Neural cell (in vitro differentiated cells): ENCODE measurements at regions not wholly inside any gene's neighbourhood (a gene's known extent, or its start where the extent isn't known, plus 50 kb on each side); places are given as distances from the start of the nearest gene placed in this dataset.

Source experiments
- H2AFZ ChIP-seq: fragments of 200-600, 300-800 bp; sonication (generic), shearing (Covaris generic); 2 replicates; pipeline ENCODE4 v1.6.0; 2014; ENCODE audit warnings: low read depth, mild to moderate bottlenecking, antibody characterized with exemption, low read length, moderate library complexity
- H3F3A ChIP-seq: fragments of 200-600 bp; shearing (Covaris generic); 2 replicates; pipeline ENCODE4 v1.6.1; 2016; ENCODE audit warnings: mild to moderate bottlenecking, moderate library complexity, mixed read lengths, antibody characterized with exemption, low read length; ENCODE audit not compliant: insufficient read depth, poor library complexity, severe bottlenecking
- H3K27ac ChIP-seq: fragments of 200-600, 300-800 bp; sonication (generic), shearing (Covaris generic); 2 replicates; pipeline ENCODE4 v1.5.1; 2014; ENCODE audit warnings: mild to moderate bottlenecking, low read length, moderate library complexity
- H3K27me3 ChIP-seq: fragments of 300-800, 200-600 bp; sonication (generic), shearing (Covaris generic); 2 replicates; pipeline ENCODE4 v1.6.0; 2014; ENCODE audit warnings: mild to moderate bottlenecking, low read depth, low read length, moderate library complexity; ENCODE audit not compliant: insufficient read depth
- H3K36me3 ChIP-seq: fragments of 300-800, 200-600 bp; sonication (generic), shearing (Covaris generic); 2 replicates; pipeline ENCODE4 v1.5.1; 2014; ENCODE audit warnings: mild to moderate bottlenecking, antibody characterized with exemption, low read length, moderate library complexity; ENCODE audit not compliant: insufficient read depth
- H3K4me2 ChIP-seq: fragments of 300-800, 200-600 bp; sonication (generic), shearing (Covaris generic); 2 replicates; pipeline ENCODE4 v1.6.0; 2014; ENCODE audit warnings: mild to moderate bottlenecking, low read length
- H3K4me3 ChIP-seq: fragments of 300-800, 200-600 bp; sonication (generic), shearing (Covaris generic); 2 replicates; pipeline ENCODE4 v1.5.1; 2014; ENCODE audit warnings: mild to moderate bottlenecking, low read length, moderate library complexity
- H3K79me2 ChIP-seq: fragments of 200-600 bp; shearing (Covaris generic); replicated peaks from 2 replicates; pipeline ENCODE4 v1.6.0; 2014; ENCODE audit warnings: mild to moderate bottlenecking, low read length, moderate library complexity; ENCODE audit not compliant: insufficient read depth
- H3K9ac ChIP-seq: fragments of 300-800, 200-600 bp; sonication (generic), shearing (Covaris generic); 2 replicates; pipeline ENCODE4 v1.6.1; 2016; ENCODE audit warnings: mild to moderate bottlenecking, low read length, mixed read lengths
- H3K9me2 ChIP-seq: fragments of 200-600 bp; shearing (Covaris generic); 2 replicates; pipeline ENCODE4 v1.6.1; 2016; ENCODE audit warnings: mild to moderate bottlenecking, low read length, mixed read lengths; ENCODE audit not compliant: insufficient read depth
- H3K9me3 ChIP-seq: fragments of 200-600, 300-800 bp; sonication (generic), shearing (Covaris generic); 2 replicates; pipeline ENCODE4 v1.6.1; 2016; ENCODE audit warnings: mild to moderate bottlenecking, mixed run types, low read length, moderate library complexity, mixed read lengths
- H4K20me1 ChIP-seq: fragments of 200-600 bp; shearing (Covaris generic); 2 replicates; pipeline ENCODE4 v1.6.1; 2016; ENCODE audit warnings: mild to moderate bottlenecking, mixed run types; ENCODE audit not compliant: insufficient read depth
- CTCF ChIP-seq: fragments of 450-650 bp; IDR thresholded peaks from 2 replicates; pipeline ENCODE4 v1.5.1; 2014; ENCODE audit warnings: antibody characterized with exemption, mild to moderate bottlenecking, moderate library complexity; ENCODE audit not compliant: poor library complexity, severe bottlenecking
- EP300 ChIP-seq: fragments of 450-650 bp; conservative IDR thresholded peaks from 2 replicates; pipeline ENCODE4 v1.6.1; 2014; ENCODE audit warnings: antibody characterized with exemption, mild to moderate bottlenecking, moderate library complexity; ENCODE audit not compliant: poor library complexity, severe bottlenecking
- EZH2 ChIP-seq: fragments of 200-600, 300-800 bp; shearing (Covaris generic), sonication (generic); IDR thresholded peaks from 2 replicates; pipeline ENCODE4 v1.6.1; 2014; ENCODE audit warnings: antibody characterized with exemption, low read length, borderline replicate concordance, mild to moderate bottlenecking; ENCODE audit not compliant: insufficient read depth, poor library complexity, severe bottlenecking
- MXI1 ChIP-seq: fragments of 450-650 bp; conservative IDR thresholded peaks from 2 replicates; pipeline ENCODE4 v1.6.1; 2014; ENCODE audit warnings: antibody characterized with exemption, mild to moderate bottlenecking; ENCODE audit not compliant: poor library complexity, severe bottlenecking
- POLR2AphosphoS5 ChIP-seq: IDR thresholded peaks from 2 replicates; pipeline ENCODE4 v1.6.1; 2012
- RAD21 ChIP-seq: fragments of 450-650 bp; conservative IDR thresholded peaks from 2 replicates; pipeline ENCODE4 v1.6.1; 2014; ENCODE audit warnings: antibody characterized with exemption, mild to moderate bottlenecking, moderate library complexity
- REST ChIP-seq: IDR thresholded peaks from 2 replicates; pipeline ENCODE4 v1.6.1; 2012; ENCODE audit warnings: borderline replicate concordance
- SMC3 ChIP-seq: fragments of 450-650 bp; conservative IDR thresholded peaks from 2 replicates; pipeline ENCODE4 v1.6.1; 2014; ENCODE audit warnings: antibody characterized with exemption, mild to moderate bottlenecking, moderate library complexity; ENCODE audit not compliant: poor library complexity
- TAF1 ChIP-seq: IDR thresholded peaks from 2 replicates; pipeline ENCODE4 v1.6.1; 2012; ENCODE audit warnings: low read depth

DNA sequence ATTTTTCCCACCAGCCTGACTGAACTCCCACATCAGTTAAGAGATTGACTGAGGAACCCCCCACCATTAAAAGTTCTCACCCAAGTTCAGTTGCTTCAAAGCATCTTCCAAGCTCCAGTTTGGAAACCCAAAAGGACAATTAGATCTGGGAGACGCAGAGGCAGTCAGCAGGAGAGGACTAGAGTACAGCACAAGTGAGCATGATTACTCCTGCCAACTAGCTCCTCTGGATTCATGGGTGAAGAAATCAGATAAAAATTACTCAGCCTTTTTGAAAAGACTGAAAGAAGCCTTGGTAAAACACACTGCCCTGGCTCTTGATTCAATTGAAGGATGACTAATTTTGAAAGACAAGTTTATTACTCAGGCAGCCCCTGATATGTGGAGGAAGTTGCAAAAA, 297.5 kb downstream of the ADAM29 start:
- no peak overlapping the region for H3K27ac ChIP-seq
- H3F3A ChIP-seq, result no peaks in the 10 kb centered on the region
- H3K4me2 ChIP-seq, result no peak overlapping the region
- H3K27me3 ChIP-seq, result no peaks in the 10 kb centered on the region
- H3K9ac ChIP-seq, result no peak overlapping the region
- H3K4me3 ChIP-seq, result no peak overlapping the region
- peaks cover 3% of the 10 kb centered on the region for H3K9me3 ChIP-seq
- no peaks in the 10 kb centered on the region for H3K36me3 ChIP-seq
- no peaks in the 10 kb centered on the region for H3K79me2 ChIP-seq
- no peaks in the 10 kb centered on the region for H3K9me2 ChIP-seq
- H4K20me1 ChIP-seq, result no peaks in the 10 kb centered on the region
- TF ChIP-seq POLR2AphosphoS5 (no peak), TAF1 (no peak), SMC3 (no peak), EP300 (no peak), EZH2 (no peak), RAD21 (no peak)
- H2AFZ ChIP-seq, result no peak overlapping the region

DNA sequence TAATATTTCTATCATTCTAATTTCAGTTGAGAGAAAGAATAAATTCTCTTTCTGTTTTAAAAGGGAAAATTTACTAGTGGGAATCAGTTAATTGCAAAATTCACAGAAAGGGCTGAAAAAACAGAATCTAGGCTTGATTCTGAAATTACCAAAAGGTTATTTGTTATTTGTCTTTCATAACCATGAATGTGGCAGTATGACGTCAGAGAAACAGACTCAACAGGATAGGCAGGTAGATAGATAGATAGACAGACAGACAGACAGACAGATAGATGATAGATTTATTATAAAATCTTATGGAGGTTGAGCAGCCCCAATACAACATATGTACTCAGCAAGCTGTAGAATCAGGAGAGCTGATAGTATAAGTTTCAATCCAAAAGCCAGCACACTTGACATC, 311.0 kb downstream of the ADAM29 start:
- Histone ChIP-seq H3K36me3 (no peaks in the 10 kb centered on the region), H3K27me3 (no peaks in the 10 kb centered on the region), H3K27ac (no peak overlapping the region), H3K4me3 (no peak overlapping the region), H3K9me2 (no peaks in the 10 kb centered on the region), H3K4me2 (no peak overlapping the region), H3K9me3 (no peaks in the 10 kb centered on the region), H4K20me1 (no peaks in the 10 kb centered on the region), H3K9ac (no peak overlapping the region), H2AFZ (no peak overlapping the region), H3K79me2 (no peaks in the 10 kb centered on the region), H3F3A (no peaks in the 10 kb centered on the region)
- TF ChIP-seq REST (no peak), POLR2AphosphoS5 (no peak), EZH2 (no peak), MXI1 (no peak), TAF1 (no peak), RAD21 (no peak), CTCF (no peak), SMC3 (no peak), EP300 (no peak)

GRCh38 chr4:175234162-175234561, 316.0 kb downstream of the ADAM29 start:
- Histone ChIP-seq H3K4me3 (no peak overlapping the region), H3K9me2 (no peaks in the 10 kb centered on the region), H3K79me2 (no peaks in the 10 kb centered on the region), H3K27me3 (no peaks in the 10 kb centered on the region), H3K27ac (no peak overlapping the region), H3K9ac (no peak overlapping the region), H4K20me1 (no peaks in the 10 kb centered on the region), H3K9me3 (no peaks in the 10 kb centered on the region), H3K4me2 (no peak overlapping the region), H3F3A (no peaks in the 10 kb centered on the region), H3K36me3 (no peaks in the 10 kb centered on the region), H2AFZ (no peak overlapping the region)
- no peak for TF ChIP-seq CTCF
- no peak for TF ChIP-seq SMC3
- no peak for TF ChIP-seq TAF1
- TF ChIP-seq POLR2AphosphoS5, result no peak
- no peak for TF ChIP-seq EZH2
- no peak for TF ChIP-seq REST
- no peak for TF ChIP-seq RAD21
- TF ChIP-seq MXI1, result no peak
- no peak for TF ChIP-seq EP300
